Mammary epithelial cell (primary cell): ENCODE measurements at regions not wholly inside any gene's neighbourhood (a gene's known extent, or its start where the extent isn't known, plus 50 kb on each side); places are given as distances from the start of the nearest gene placed in this dataset.
"Not testable (repeated sequence)": the region's sequence is repeated elsewhere in the genome, so short reads cannot be mapped to it uniquely, and the experiment has no call there.

ENCODE experiments used
- EZH2 ChIP-seq: IDR thresholded peaks from 2 replicates; pipeline ENCODE4 v1.6.1; 2012; ENCODE audit warnings: low read length, inconsistent platforms, borderline replicate concordance
- TF ChIP-seq, protein P1 (sequence below), 2 donors: IDR thresholded peaks in 1 of 2; conservative IDR thresholded peaks in 1 of 2; 2 replicates each; pipeline ENCODE4 v1.5.1; 2011 to 2012; ENCODE audit warnings: inconsistent platforms in 2 of 2, low read length in 2 of 2, mild to moderate bottlenecking in 2 of 2, control low read depth in 1 of 2, low read depth in 1 of 2; ENCODE audit not compliant: insufficient read depth in 1 of 2; ENCODE audit errors: extremely low read depth in 1 of 2

DNA sequence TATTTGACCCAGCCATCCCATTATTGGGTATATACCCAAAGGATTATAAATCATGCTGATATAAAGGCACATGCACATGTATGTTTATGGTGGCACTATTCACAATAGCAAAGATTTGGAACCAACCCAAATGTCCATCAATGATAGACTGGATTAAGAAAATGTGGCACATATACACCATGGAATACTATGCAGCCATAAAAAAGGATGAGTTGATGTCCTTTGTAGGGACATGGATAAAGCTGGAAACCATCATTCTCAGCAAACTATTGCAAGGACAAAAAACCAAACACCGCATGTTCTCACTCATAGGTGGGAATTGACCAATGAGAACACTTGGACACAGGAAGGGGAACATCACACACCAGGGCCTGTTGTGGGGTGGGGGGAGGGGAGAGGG, 147.3 kb upstream of the STK26 start:
- TF ChIP-seq, protein P1, sequence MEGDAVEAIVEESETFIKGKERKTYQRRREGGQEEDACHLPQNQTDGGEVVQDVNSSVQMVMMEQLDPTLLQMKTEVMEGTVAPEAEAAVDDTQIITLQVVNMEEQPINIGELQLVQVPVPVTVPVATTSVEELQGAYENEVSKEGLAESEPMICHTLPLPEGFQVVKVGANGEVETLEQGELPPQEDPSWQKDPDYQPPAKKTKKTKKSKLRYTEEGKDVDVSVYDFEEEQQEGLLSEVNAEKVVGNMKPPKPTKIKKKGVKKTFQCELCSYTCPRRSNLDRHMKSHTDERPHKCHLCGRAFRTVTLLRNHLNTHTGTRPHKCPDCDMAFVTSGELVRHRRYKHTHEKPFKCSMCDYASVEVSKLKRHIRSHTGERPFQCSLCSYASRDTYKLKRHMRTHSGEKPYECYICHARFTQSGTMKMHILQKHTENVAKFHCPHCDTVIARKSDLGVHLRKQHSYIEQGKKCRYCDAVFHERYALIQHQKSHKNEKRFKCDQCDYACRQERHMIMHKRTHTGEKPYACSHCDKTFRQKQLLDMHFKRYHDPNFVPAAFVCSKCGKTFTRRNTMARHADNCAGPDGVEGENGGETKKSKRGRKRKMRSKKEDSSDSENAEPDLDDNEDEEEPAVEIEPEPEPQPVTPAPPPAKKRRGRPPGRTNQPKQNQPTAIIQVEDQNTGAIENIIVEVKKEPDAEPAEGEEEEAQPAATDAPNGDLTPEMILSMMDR (conservative IDR thresholded peaks at IDR 0.05 in 1 of 2, IDR thresholded peaks at IDR 0.05 in 1 of 2; ENCODE audit: extremely low read depth in 1 of 2, insufficient read depth in 1 of 2, low read depth in 1 of 2, low read length in 2 of 2) = not testable (repeated sequence)
- TF ChIP-seq EZH2 = not testable (repeated sequence)
